ENCODE measurements at regions not wholly inside any gene's neighbourhood (a gene's known extent, or its start where the extent isn't known, plus 50 kb on each side); places are given as distances from the start of the nearest gene placed in this dataset.

DNA sequence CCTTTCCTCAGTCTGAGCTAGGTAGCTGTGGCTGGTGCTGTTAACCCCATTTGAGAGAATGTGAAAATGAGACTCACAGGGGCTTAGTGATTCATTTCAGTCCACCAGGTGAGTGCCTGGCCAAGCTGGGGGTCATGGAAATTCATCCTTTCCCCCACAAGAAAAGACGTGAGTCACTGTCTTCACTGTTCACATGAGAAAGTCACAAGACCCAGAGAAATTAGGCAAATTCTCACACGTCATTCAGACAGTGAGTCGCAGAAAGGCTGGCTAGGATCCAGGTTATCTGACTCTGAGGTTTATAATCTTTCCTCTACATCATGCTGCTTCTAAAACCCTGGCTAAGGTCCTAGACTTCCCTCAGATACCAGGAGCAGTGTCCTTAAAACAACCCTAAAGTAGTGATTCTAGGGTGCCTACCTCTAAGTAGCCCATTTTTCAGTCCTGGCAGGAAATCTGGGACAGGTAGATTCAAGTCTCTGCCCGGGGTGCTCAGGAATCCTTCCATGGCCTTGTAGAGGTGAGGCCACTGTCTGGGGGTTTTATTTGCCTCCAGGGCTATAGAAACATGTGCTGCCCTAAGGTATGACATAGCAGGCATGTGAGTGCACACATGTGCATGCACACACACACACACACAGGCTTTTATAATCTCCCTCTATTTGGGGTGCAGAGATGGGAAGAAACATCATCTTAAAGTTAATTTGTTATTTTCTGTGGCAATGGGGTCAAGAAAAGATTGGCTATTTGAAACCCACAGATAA is 427.9 kb upstream of the CELF2 start:
- DNase-seq, result no peak

DNA sequence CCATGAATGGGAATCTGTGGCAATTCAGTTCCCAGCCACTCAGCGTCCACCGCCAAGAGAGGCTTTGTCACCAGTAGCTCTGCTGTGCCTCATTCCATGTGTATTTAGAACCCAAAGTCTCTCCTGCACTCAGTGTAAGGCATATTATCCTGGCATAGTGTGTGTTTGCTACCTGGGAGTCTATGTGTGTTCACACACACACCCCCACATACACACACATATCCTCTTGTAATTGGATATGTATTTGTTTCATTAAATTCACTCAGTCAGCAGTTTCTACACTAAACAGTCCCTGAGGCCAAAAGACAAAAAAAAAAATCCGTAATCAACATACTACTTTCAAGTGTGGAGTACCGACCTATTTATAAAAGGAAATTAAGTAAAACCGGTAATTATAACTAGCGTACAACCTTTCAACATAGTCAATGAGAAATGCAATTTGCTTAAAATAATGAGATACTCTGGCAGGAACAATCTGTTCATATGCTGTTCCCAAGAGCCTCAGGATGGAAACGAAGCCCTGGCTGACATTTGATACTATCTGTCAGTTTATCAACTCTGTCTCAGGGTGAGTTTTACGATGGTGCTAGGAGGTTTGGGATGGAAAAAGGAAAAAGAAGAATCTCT is 425.8 kb upstream of the CELF2 start:
- DNase-seq, result no peak

DNA sequence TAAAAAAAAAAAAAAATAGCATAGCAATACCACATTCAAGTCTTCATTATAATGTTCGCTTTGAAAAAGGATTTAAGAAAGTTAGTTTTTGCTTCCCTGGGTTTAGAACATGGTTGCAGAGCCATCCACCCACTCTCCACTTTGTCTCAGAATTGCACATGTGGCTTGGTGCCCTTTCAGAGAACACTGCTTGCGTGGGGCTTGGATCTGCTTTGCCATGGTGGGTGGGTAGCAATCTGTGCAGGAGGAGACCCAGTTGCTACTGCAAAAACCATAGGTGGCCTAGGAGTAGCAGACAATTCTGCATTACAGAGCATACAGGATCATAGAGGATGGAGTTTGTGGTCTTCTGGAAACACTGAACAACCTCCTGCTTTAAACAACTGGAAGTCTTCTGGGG is 421.4 kb upstream of the CELF2 start:
- no peak for DNase-seq

DNA sequence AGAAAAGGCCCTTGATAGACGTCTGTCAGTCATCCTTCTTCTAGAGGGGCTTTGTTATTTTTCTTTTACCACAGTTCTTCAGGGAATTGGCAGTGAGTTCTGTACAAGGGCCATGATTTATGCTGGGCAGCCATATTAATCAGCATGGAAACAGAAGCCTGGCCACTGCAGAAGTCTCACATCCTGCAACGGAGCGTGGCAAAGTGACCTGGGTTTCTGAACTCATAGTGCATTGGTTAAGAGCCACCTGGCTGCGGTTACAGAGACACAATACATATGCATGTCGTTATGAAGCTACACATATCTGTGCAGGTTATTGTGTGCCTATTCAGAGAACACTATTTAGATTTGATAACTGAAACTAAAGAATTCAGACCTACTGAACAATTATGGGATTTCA is 419.4 kb upstream of the CELF2 start:
- no peak for DNase-seq

DNA sequence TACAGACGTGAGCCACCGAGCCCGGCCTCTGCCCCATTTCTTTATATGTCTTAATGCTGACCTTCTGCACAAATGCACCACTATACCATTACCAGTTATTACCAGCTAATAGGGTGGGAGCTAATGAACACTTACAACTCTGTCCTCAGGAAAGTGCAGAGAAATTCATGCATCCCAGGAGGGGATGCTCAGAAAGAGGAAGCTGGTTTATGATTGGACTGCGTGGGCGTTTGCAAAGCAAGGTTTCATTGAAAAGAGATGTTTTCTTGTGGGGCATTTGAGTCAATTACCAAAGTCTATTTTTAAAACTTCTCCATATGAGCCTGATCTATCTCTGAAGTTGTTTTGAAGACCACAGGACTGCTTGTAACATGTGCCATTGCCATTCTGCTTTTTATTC is 417.7 kb upstream of the CELF2 start:
- DNase-seq, result no peak

DNA sequence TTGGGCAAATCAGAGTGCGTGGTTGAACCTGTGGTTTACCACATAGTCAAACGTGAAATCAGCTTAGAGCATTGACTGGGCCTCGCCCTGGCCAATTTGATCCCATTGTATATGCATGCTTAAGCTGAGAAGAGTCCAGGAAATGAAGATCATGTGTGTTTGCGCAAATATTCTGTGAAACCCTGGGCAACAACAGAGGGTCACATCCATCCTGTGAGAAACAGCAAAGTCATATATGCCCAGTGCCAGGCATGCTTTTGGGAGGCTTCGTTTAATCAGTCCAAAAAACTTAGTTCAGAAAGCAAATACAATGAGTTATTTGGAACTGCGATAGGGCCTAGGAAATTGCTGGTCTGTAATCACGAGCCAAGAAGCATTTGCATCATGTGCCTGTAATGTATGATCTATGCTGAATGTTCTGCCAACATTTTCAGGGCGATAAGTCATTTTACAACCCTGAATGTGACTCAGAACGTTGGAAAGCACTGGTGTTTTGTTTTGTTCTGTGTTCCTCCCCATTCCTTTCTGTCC is 412.1 kb upstream of the CELF2 start:
- DNase-seq, result no peak

DNA sequence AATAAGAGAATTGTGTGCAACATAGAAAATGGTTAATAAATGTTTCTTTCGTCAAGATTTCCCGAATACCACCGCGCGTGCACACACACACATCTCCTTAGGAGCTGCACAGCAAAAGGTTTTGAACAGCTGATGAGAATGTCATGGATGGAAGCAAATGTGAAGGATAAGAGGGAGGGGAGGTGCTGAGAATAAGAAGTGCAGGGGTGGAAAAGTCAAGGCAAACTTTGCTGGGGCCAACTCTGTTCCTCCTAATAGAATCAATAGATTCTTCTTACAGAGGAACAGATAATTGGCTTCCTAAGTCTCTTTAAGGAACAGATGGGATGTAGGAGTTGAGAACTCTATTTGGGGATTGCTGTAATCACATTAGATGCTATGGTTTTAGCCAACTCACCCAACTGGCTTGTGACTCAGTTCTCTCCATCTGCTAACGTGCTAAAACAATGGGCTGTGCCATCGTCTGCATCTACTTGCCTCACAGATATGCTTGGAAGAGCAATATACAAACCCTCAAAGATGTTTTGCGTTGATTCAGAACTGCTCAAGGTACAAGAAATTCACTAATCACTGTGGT is 408.2 kb upstream of the CELF2 start:
- DNase-seq, result no peak

DNA sequence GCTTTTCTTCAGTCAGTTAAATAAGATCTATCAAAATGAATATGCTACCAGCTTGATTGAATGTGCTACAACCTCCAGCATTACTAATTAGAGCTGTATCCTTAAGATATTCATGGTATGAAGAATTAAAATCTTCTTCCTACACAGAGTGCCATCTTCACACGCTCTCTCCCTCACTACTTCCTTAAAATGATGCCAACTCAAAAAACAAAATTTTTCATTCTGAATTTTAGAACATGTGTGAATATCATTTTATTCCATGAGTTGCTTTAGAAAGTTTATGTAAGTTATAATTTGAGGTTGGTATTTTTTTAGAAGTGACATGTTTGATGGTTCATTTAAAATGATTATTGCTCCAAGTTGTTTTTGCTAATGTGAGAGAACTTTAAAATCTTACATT is 407.5 kb upstream of the CELF2 start:
- no peak for DNase-seq

DNA sequence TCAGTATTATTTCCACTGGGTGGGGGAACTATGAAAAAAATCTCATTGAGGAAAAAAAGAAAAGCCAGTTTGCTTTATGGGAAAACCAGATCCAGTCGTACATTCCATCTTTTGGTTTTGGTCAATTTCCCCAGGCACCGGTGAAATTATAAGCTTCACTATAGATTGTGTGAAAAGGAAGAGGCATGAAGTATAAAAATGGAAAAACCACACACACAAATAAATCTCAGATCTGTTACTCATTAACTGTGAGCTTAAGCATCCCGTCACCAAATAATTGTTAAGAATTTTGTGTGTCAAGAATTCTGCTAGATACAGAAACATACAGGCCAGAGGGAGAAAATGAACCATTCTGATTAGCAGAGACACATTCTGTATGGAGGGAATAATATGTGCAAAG is 405.5 kb upstream of the CELF2 start:
- no peak for DNase-seq

DNA sequence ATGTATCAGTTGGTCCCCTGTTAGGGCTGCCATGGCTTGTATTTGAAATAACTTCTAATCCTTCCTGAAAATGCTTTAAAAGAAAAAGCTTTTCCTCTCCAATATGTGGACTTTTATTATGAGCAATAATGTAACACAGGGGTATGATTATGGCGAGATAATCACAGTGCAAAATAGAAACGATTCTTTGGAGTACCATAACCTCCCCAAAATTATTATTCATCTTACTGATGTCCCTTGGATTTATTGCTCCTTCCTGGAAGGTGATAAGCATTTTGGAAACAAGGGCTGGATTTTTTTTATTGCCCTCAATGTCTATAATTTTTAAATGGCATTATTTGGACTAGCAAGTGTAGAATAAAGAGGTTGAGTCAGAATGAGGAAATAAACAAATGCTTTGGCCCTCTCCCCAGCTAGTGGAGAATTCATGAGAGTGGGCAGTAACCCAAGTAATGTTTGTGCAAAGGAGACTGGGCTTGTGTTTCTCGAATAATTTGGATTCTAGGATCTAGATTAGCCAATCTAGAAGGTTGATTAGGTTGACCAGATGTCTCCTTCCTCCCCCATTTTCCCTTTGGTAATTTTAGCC is 403.9 kb upstream of the CELF2 start:
- DNase-seq, result no peak

DNA sequence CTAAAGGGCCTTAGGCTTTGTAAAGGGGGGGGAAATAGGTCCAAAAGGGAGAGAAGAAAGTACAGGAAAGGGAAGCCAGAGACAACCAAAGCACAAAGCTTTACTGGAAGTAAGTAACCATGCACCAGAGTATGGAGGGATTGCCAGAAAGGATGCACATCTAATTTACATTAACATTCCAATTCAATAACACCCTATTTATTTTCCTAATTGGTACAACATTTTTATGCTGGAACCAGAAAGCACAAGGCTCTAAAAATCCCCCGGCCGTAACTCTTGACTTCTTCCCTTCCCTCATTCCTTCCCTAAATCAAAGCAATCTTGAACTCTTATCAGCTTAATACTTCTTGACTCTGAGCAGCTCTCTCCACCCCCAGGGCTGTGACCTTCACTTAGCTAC is 400.0 kb upstream of the CELF2 start:
- no peak for DNase-seq

DNA sequence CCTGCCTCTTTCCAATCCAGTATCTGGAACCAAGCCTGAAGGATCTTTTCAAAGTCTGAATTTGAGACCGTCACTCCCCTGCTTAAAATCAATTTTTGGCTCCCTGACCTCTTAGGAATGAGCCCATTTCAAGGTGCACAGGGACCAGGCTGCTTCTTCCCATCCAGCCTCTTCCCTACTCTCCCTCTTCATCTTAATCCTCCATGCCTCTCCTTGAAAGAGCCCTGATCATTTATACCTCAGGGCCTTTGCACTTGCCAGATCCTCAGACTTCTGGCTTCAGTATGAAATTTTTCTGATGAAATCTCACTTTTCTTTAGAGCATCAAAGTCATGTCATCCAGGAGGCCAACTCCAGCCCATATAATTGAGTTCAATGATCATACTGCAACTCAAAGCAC is 399.5 kb upstream of the CELF2 start:
- DNase-seq, result no peak

DNA sequence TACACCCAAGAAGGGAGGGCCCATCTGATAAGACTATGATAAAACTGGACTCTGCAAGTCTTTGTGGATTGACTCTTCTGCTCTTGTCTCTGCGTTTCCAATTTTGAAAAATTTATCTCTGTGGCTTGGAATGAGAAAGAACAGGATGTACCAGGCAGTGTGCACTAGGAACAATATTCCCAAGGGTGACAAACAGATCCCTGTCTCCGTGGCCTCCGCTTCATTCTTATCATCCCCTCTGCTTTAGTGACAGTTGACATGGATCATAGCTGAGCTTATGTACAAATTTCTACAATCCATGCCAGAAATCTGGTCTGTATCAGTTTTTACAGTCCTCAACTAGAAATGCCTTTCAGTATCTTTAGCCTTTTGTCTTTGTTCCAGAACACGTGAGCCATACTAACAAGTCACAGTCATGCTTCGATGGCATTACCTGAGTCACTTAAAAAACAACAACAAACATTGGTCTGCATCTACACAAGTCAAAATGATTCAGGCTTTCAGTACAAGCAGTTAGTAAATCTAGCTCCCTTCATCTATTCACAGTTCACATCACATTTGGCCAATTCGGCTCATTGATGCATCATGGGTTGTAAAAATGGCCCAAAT is 393.6 kb upstream of the CELF2 start:
- no peak for DNase-seq

DNA sequence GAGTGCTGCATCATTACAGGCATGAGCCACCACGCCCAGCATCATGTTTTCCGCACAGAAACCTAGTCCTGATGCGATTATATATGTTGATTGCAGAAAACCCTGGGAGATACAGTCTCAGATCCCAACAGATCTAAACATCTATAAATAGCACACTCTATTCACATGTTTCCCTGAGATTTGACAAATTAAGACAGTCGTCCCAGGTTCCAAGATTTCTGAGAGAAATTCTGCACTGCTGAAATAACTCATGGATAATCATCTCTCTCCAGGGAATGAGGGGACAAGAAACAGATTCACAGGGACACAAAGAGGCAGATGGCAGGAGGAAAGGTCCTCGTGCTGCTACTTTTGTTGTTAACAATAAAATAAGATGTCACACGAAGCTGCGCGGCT is 393.1 kb upstream of the CELF2 start:
- DNase-seq, result no peak

DNA sequence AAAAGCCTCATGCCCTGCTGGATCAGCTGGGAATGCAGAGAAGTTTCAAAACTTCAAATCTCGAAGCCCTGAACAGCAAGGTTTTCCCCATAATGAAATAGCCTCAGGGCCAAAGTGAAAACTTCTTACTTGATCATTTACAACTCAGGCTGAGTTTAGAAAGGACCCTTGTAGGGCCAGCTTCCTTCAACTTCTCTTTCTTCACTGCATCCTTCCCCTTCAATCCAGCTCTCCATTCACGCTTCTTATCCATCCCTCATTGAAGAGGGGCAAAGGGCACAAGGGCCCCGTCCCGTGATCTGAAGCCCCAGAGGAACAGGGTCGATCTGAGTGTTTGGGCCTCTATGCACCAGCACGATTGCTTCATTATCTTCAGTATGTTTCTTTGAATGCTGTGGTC is 392.2 kb upstream of the CELF2 start:
- DNase-seq, result no peak

DNA sequence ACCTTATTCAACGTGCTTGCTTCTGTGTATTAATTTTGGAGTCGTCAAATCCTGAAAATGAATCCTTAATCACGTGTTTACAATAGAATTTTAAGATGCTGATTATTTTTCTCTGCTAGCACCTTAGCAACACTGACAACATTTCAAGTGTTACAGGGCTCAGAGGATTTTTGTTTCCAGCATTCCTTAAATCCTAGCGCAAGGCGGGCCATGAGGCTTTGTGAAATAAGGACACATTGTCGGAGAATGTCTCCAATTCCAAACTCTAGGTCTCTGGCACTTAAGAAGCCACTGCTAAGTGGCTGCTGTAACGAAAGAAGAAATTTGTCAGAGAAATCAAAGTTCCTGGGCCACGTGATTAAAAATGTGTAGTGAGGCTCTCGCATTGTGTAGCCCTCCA is 390.9 kb upstream of the CELF2 start:
- no peak for DNase-seq

DNA sequence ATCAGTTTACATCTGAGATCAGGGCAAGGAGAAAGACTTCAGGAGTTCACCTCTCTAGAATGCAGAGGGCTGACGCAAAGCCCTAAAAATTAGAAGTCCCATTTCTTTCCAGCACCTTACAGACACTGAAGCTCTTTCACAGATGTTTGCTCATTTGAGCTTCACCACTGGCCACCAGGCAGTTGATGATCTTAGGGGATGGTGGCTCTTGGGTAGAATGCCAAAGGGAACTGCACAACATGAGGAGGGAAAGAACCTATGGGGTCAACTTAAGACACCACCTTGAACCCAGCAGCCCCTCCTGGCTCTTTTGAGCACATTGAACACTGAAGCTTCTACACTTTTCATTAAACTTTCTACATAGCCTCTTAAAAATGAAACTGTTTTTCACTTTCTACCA is 390.3 kb upstream of the CELF2 start:
- DNase-seq, result no peak

DNA sequence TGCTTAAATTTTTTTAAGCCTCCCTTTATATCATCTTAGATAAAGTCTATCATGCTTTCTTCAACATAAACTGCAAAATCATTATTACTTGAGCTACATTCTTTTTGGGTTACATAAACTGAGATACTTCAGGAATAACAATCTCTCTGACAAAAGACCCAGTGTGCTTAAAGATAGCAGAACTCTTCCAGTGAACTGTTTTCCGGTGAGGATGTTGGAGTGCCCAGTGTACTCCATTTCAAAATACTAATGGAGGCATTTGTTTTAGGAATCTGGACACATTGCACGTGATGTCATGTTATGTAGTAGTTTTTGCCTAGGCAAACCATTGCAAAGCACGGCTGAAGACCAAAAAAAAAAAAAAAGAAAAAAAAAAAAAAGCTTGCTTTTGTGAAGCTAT is 388.2 kb upstream of the CELF2 start:
- no peak for DNase-seq

DNA sequence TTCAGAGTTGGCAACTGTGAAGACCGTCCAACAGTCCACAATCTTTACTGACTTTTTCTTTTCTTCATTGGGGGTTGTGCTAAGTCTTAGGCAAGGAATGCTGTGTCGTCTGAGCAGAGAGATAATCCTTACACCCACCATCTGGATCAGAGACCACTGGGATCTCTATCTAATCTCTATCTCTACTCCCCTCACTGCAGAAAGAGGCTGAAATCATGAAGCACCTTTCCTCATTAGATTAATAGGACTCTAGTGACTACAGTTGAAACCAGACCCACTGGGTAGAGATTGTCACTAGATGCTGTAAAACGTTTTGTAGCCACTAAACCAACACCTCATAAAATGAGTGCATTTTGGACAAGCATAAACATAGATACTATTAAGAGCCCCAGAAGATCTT is 387.4 kb upstream of the CELF2 start:
- DNase-seq, result no peak

DNA sequence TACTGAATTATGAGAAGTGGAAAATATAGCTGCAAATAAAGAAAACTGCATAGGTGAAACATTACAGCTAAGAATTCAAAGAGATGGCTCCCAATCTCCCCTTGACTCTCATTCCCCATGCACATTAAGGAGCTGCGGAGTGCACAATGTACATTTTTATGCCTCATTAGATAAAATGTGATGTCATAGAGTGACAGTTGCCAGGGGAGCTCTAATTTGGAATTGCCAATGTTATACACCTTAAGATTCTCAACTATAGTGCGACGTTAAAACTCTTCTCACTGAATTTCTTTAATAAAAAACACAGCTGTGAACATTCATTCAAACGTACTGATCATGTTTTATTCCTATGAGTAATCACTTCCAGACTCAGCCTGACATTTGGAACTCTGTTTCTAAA is 386.9 kb upstream of the CELF2 start:
- no peak for DNase-seq

DNA sequence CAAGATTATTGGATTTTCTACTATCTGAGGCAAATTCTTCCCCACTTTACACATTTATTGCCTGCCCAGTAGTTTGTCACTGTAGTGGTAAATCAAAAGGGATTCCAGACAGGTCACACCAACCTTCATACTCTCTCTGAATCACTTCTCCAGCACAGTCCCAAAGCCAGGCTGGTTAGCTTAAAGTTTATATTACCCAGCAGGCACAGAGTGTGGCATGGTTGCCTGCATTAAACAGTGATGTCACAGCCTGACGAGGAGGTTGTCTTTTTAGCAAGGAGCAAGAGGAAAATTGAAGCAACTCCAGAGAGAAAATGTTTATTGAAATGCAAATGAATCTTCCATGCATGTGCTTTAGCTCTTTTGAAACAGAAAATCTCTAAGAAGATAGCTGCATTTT is 375.5 kb upstream of the CELF2 start:
- DNase-seq, result no peak

DNA sequence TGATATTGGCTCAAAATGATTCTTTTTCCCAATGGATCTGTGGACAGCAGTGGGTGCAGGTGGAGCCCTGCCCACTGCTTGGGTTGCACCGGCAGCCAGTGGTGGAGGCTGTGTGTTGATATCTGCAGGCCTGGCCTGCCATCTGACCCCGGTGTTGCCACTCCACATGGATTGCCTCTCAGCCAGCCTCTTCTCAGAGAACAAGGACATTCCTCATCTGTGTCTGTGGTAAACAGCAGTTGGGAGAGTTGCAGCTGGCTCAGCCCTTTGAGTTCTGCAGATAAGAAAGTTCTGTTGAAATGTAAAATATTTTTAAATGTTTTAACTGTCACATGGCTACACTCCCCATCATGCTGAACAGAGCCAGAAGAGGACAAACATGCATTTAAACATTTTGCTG is 374.9 kb upstream of the CELF2 start:
- DNase-seq, result no peak

DNA sequence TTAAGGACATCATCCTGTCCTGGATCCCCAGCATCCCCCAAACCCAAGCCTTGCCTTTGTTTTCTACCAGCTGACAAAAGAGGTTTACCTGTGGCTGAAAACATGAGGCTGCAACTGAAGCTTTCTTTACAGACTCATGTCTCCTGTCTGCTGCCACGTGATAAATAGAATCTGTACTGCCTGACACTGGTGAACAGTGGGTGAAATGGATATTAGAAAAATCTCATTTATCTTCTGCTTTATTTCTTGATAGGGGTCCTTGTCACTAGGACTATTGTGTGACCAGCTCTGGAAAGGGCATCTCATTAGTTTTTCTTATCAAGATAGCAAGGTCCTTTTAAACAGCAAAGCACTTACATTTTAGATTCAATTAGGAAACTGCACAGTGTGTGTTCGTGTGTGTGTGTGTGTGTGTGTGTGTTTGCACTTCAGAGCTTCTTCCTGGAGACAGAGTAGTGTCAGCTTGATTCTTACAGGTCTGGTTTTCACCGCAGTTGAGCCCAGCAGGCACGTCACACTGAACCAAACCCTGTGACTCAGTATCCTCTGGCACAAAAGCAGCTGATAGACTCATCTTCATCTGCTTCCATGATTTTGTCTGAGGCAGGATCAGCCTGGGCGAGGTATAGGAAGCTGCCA is 373.5 kb upstream of the CELF2 start:
- no peak for DNase-seq
